ENCODE measurements at regions not wholly inside any gene's neighbourhood (a gene's known extent, or its start where the extent isn't known, plus 50 kb on each side); places are given as distances from the start of the nearest gene placed in this dataset.
A peak's percentile ranks its signal among the peaks of the same experiment; 100 is the strongest.

DNA sequence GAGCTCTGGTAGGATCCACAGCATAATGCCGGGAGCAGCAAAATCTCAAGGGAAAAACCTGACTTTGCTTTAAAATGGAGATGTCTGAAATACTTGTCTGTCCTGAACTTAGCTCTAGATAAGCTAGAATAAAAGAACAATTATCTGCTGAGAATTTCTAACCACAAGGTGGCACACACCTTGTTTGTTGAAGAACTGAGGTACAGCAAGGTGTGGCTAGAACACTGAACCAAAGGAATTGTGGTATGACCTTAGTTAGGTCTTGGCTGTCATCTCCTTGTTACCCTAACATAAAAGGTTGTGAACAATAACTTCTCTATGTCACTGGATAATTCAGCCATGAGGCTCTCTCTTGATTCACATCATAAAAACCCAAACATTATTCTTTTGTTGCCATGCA lies 72.3 kb upstream of the ANXA1 start:
- TF ChIP-seq, protein P1, sequence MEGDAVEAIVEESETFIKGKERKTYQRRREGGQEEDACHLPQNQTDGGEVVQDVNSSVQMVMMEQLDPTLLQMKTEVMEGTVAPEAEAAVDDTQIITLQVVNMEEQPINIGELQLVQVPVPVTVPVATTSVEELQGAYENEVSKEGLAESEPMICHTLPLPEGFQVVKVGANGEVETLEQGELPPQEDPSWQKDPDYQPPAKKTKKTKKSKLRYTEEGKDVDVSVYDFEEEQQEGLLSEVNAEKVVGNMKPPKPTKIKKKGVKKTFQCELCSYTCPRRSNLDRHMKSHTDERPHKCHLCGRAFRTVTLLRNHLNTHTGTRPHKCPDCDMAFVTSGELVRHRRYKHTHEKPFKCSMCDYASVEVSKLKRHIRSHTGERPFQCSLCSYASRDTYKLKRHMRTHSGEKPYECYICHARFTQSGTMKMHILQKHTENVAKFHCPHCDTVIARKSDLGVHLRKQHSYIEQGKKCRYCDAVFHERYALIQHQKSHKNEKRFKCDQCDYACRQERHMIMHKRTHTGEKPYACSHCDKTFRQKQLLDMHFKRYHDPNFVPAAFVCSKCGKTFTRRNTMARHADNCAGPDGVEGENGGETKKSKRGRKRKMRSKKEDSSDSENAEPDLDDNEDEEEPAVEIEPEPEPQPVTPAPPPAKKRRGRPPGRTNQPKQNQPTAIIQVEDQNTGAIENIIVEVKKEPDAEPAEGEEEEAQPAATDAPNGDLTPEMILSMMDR (IDR thresholded peaks at IDR 0.05): no peak
- TF ChIP-seq EP300 (IDR thresholded peaks at IDR 0.05): no peak
- no peak for TF ChIP-seq POLR2A (IDR thresholded peaks at IDR 0.05)
- DNase-seq (ENCODE audit: low spot score in 2 of 2): no peak
- 58 to 78% methylated on average over 1 of the region's 1 CpG for WGBS, 2 donors
- H3K4me1 ChIP-seq: peaks cover 0 to 47% (median 12%) of the 10 kb centered on the region in 4 donors
- no peak overlapping the region for H3K4me3 ChIP-seq
- no peaks in the 10 kb centered on the region for H3K9me3 ChIP-seq
- no peaks in the 10 kb centered on the region for H3K36me3 ChIP-seq
- no peaks in the 10 kb centered on the region for H3K27me3 ChIP-seq
- peak overlapping the region in 1 of 4 donors; percentile 77 for H3K27ac ChIP-seq

DNA sequence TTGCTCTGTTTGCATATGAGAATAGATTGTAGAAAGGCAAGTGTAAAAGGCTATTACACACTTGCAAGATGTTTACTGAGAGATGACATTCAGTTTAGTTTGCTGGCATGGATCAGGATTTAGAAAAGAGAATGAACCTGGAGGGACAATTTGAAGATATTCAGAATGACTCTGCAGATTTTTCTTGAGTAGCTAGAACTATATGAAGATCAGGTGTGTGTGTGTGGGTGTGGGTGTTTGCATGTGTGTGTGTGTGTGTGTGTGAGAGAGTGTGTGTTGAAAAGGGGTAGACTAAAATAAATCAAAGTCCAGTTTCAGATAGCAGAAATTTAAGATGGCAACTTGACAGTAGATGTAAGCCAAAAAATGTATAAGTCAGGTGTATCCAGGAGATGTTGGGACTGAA lies 74.0 kb upstream of the ANXA1 start:
- peaks cover 0 to 63% (median 22%) of the 10 kb centered on the region in 4 donors for H3K4me1 ChIP-seq
- no peaks in the 10 kb centered on the region for H3K27me3 ChIP-seq
- no peaks in the 10 kb centered on the region for H3K9me3 ChIP-seq
- DNase-seq (ENCODE audit: low spot score in 2 of 2): no peak
- no peak overlapping the region for H3K4me3 ChIP-seq
- TF ChIP-seq EP300 (IDR thresholded peaks at IDR 0.05): no peak
- TF ChIP-seq POLR2A (IDR thresholded peaks at IDR 0.05): no peak
- TF ChIP-seq, protein P1 (IDR thresholded peaks at IDR 0.05): no peak
- no peaks in the 10 kb centered on the region for H3K36me3 ChIP-seq
- H3K27ac ChIP-seq: no peak overlapping the region

DNA sequence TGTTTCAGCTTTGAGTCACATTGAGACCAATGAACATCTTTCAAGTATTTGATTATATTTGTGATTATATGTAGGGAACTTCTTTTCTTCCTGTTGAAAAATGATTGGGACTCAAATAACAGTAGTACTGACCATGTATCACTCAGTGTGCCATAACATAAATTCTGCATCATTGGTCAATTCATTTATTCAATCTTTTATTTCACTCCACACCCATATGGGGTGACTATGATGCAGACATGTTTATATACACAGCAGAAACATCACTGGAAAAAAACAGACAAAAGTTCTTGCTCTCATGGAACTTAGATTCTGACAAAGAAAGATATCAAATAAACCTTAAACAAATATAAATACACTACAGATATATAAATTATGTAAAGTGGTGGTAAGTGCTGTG lies 74.7 kb upstream of the ANXA1 start:
- Histone ChIP-seq H3K27ac (no peak overlapping the region), H3K4me1 (peaks cover 0 to 59% (median 22%) of the 10 kb centered on the region in 4 donors), H3K36me3 (no peaks in the 10 kb centered on the region), H3K4me3 (no peak overlapping the region), H3K9me3 (no peaks in the 10 kb centered on the region), H3K27me3 (no peaks in the 10 kb centered on the region)
- DNase-seq (ENCODE audit: low spot score in 2 of 2): no peak
- TF ChIP-seq EP300 (IDR thresholded peaks at IDR 0.05) (no peak), POLR2A (IDR thresholded peaks at IDR 0.05) (no peak)
- TF ChIP-seq, protein P1 (IDR thresholded peaks at IDR 0.05): no peak

DNA sequence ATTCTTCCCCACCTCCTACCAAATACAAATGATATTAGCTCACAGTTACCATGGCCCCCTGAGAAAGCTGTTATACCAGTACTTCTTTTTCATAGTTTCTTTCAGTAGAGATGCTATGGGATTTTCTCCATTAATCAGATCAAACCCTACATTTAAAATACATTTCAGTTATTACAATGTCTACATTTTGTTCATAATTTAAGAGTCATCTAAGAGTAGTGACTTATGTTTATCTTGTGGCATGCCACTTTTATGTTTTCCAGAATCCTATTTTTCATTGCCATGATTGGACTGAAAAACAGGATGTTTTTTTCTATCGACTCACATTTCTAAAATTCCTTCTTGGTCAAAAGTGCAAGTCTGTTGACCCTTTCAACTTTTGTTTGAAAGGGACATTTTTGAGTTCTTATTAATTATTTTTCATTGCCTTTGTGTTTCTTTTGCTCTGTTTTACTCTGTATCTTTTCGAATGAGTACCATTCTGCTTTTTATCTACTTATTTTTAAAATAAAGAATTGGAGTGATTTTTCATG lies 77.4 kb upstream of the ANXA1 start:
- no peaks in the 10 kb centered on the region for H3K9me3 ChIP-seq
- 9 to 20% methylated on average over 2 of the region's 2 CpGs for WGBS, 2 donors
- peak overlapping the region; percentile 31 to 75 (median 56) for H3K27ac ChIP-seq
- DNase-seq (ENCODE audit: low spot score in 2 of 2): no peak
- no peak overlapping the region for H3K4me3 ChIP-seq
- peaks cover 0 to 33% (median 10%) of the 10 kb centered on the region in 4 donors for H3K4me1 ChIP-seq
- H3K36me3 ChIP-seq: no peaks in the 10 kb centered on the region
- no peaks in the 10 kb centered on the region for H3K27me3 ChIP-seq
- TF ChIP-seq EP300 (IDR thresholded peaks at IDR 0.05) (peak in 1 of 2 donors; percentile 34), POLR2A (IDR thresholded peaks at IDR 0.05) (no peak)

DNA sequence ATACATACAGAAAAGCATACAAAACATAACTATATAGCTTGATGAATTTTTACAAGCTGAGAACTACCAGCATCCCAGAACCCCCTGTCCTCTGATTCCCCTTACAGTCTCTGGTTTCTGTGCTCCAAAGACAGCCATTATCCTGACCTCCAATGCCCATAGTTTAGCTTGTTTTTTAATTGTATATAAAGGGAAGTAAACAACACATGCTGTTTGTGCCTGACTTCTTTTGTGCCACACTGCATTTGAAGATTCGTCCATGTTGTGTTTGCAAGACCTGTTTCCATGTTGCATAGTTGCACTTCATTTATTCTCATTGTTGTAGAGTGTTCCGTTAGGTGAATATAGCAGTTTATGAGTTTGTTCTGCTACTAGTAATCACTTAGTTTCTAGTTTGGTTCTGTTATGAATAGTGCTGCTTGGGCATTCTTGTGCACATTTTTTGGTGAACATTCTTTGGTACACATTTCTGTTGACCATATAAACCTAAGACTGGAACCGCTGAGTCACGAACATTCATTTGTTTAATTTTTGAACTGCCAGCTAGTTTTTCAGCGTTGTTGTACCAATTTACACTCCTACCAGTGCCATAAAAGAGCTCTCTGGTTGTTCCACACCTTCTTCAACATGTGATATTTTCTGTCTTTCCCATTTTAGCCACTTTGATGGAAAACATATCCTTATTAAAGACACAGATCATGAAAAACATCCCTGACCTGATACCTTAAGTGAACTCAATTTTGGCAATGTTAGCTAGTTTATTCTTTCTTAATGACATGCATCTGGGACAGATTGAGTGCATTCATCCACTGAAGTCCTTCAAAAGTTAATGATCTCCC lies 78.1 kb upstream of the ANXA1 start:
- peak overlapping the region; percentile 31 to 75 (median 56) for H3K27ac ChIP-seq
- H3K4me1 ChIP-seq: peaks cover 0 to 31% (median 10%) of the 10 kb centered on the region in 4 donors
- no peaks in the 10 kb centered on the region for H3K9me3 ChIP-seq
- 43 to 49% methylated on average over 5 of the region's 5 CpGs for WGBS, 2 donors
- no peak overlapping the region for H3K4me3 ChIP-seq
- no peaks in the 10 kb centered on the region for H3K27me3 ChIP-seq
- H3K36me3 ChIP-seq: no peaks in the 10 kb centered on the region
- no peak for DNase-seq (ENCODE audit: low spot score in 2 of 2)
- TF ChIP-seq EP300 (IDR thresholded peaks at IDR 0.05): no peak
- TF ChIP-seq, protein P1 (IDR thresholded peaks at IDR 0.05): no peak
- no peak for TF ChIP-seq POLR2A (IDR thresholded peaks at IDR 0.05)
